ENCODE measurements at regions not wholly inside any gene's neighbourhood (a gene's known extent, or its start where the extent isn't known, plus 50 kb on each side); places are given as distances from the start of the nearest gene placed in this dataset.

GRCh38 chr2:153140498-153140897 lies 338.1 kb downstream of the RPRM start:
- TF ChIP-seq CTCF (IDR thresholded peaks at IDR 0.05; ENCODE audit: low read depth, low read length, poor library complexity, severe bottlenecking), result no peak
- TF ChIP-seq EZH2phosphoT487 (IDR thresholded peaks at IDR 0.05; ENCODE audit: borderline replicate concordance, low read length), result no peak

All from DOHH2 (cell line).